Colonic mucosa (tissue), 4 donors: ENCODE measurements at regions not wholly inside any gene's neighbourhood (a gene's known extent, or its start where the extent isn't known, plus 50 kb on each side); places are given as distances from the start of the nearest gene placed in this dataset.

Experiments used
- DNase-seq: peaks from one replicate; pipeline ENCODE4 v3.0.0-alpha.2; 2020
- H3K27ac ChIP-seq: fragments of 200-600 bp; one replicate; pipeline ENCODE4 v1.8.0; 2021
- H3K27me3 ChIP-seq: fragments of 200-600 bp; one replicate; pipeline ENCODE4 v1.8.0; 2021
- H3K36me3 ChIP-seq: fragments of 200-600 bp; one replicate; pipeline ENCODE4 v1.8.0; 2021
- H3K4me1 ChIP-seq: fragments of 200-600 bp; one replicate; pipeline ENCODE4 v1.8.0; 2021; ENCODE audit warnings: mild to moderate bottlenecking
- H3K4me3 ChIP-seq: fragments of 200-600 bp; one replicate; pipeline ENCODE4 v1.8.0; 2021
- H3K9ac ChIP-seq, 2 donors: one replicate each; pipeline ENCODE4 v1.7.0; 2013; ENCODE audit warnings: control low read depth in 2 of 2, low read depth in 2 of 2, low read length in 2 of 2
- H3K9me3 ChIP-seq: fragments of 200-600 bp; one replicate; pipeline ENCODE4 v1.8.0; 2021
- CTCF ChIP-seq: fragments of 200-600 bp; IDR thresholded peaks from one replicate; pipeline ENCODE4 v1.8.0; 2022; ENCODE audit warnings: antibody characterized with exemption, mild to moderate bottlenecking
- intact Hi-C: fragments of 100-400 bp; cut with DNase I; formaldehyde crosslinking; loops from one replicate; pipeline ENCODE4 v1.14.1; 2022
- donor health status: healthy.
- donor health status: DM: no; HTN: no; CAD: no.
- donor health status: DM: no; HTN: no; CAD: no.

- Histone ChIP-seq H3K4me1 (no peaks in the 10 kb centered on the region), H3K27me3 (no peaks in the 10 kb centered on the region), H3K9ac (no peak overlapping the region), H3K27ac (no peak overlapping the region), H3K36me3 (no peaks in the 10 kb centered on the region), H3K9me3 (no peaks in the 10 kb centered on the region), H3K4me3 (no peak overlapping the region)
- intact Hi-C loops, result no loop called here
- no peak for TF ChIP-seq CTCF
- DNase-seq, result no peak
These were observed 1109.1 kb downstream of the JRKL start for GRCh38 chr11:97498891-97499290.

- intact Hi-C loops, result no loop called here
- no peak for DNase-seq
- Histone ChIP-seq H3K4me1 (no peaks in the 10 kb centered on the region), H3K9me3 (no peaks in the 10 kb centered on the region), H3K4me3 (no peak overlapping the region), H3K27ac (no peak overlapping the region), H3K9ac (no peak overlapping the region), H3K36me3 (no peaks in the 10 kb centered on the region), H3K27me3 (no peaks in the 10 kb centered on the region)
- TF ChIP-seq CTCF, result no peak
These were observed 1112.4 kb downstream of the JRKL start for GRCh38 chr11:97502201-97502600.

- H3K4me3 ChIP-seq, result no peak overlapping the region
These were observed 1116.4 kb downstream of the JRKL start for GRCh38 chr11:97506076-97506759.

GRCh38 chr11:97514446-97514845 lies 1124.6 kb downstream of the JRKL start:
- Histone ChIP-seq H3K4me1 (no peaks in the 10 kb centered on the region), H3K4me3 (no peak overlapping the region), H3K27me3 (no peaks in the 10 kb centered on the region), H3K9ac (no peak overlapping the region), H3K9me3 (no peaks in the 10 kb centered on the region), H3K27ac (no peak overlapping the region), H3K36me3 (no peaks in the 10 kb centered on the region)
- TF ChIP-seq CTCF, result no peak
- intact Hi-C loops, result no loop called here
- DNase-seq, result no peak

More at GRCh38 chr11:97506076-97506759, 1116.4 kb downstream of the JRKL start:
- Histone ChIP-seq H3K36me3 (no peaks in the 10 kb centered on the region), H3K9me3 (no peaks in the 10 kb centered on the region), H3K9ac (no peak overlapping the region), H3K27me3 (no peaks in the 10 kb centered on the region), H3K27ac (no peak overlapping the region), H3K4me1 (no peaks in the 10 kb centered on the region)
- no peak for TF ChIP-seq CTCF
- no peak for DNase-seq
- intact Hi-C loops, result no loop called here

- Histone ChIP-seq H3K9ac (no peak overlapping the region), H3K27me3 (no peaks in the 10 kb centered on the region), H3K9me3 (no peaks in the 10 kb centered on the region), H3K4me1 (no peaks in the 10 kb centered on the region), H3K4me3 (no peak overlapping the region), H3K27ac (no peak overlapping the region), H3K36me3 (no peaks in the 10 kb centered on the region)
- intact Hi-C loops, result no loop called here
- TF ChIP-seq CTCF, result no peak
- DNase-seq, result no peak
These were observed 1126.9 kb downstream of the JRKL start for GRCh38 chr11:97516688-97517087.
